Fibroblast of lung (primary cell): ENCODE measurements at regions not wholly inside any gene's neighbourhood (a gene's known extent, or its start where the extent isn't known, plus 50 kb on each side); places are given as distances from the start of the nearest gene placed in this dataset.

Experiments
- CTCF ChIP-seq, 2 donors: IDR thresholded peaks in 1 of 2; conservative IDR thresholded peaks in 1 of 2; 1 replicate in 1 of 2; 2 replicates in 1 of 2; pipeline ENCODE4 v1.5.1; 2011 to 2012; ENCODE audit warnings: low read length in 2 of 2, control low read depth in 1 of 2, inconsistent platforms in 1 of 2, low read depth in 1 of 2, mild to moderate bottlenecking in 1 of 2
- EZH2 ChIP-seq: IDR thresholded peaks from 2 replicates; pipeline ENCODE4 v1.5.1; 2012; ENCODE audit warnings: low read length, control low read depth, mild to moderate bottlenecking; ENCODE audit errors: missing control alignments

- no peak for TF ChIP-seq CTCF (conservative IDR thresholded peaks at IDR 0.05 in 1 of 2, IDR thresholded peaks at IDR 0.05 in 1 of 2; ENCODE audit: low read depth in 1 of 2, low read length in 2 of 2)
- no peak for TF ChIP-seq EZH2
Measured at GRCh38 chr1:172932981-172933380, 117.8 kb downstream of the TNFSF18 start.
